Kidney (tissue), 13 donors: ENCODE measurements at regions not wholly inside any gene's neighbourhood (a gene's known extent, or its start where the extent isn't known, plus 50 kb on each side); places are given as distances from the start of the nearest gene placed in this dataset.

Experiments
- DNase-seq, 5 donors: peaks; one replicate each; pipeline ENCODE4 v3.0.0-alpha.2; 2013 to 2020
- FAIRE-seq: peaks from 2 replicates; lab custom pipeline; 2012; peaks lifted over from hg19 to GRCh38; lab: Jason Lieb, UNC
- H3K27ac ChIP-seq, 2 donors: one replicate each; pipeline ENCODE4 v1.7.0; 2013; ENCODE audit warnings: low read depth in 2 of 2, low read length in 2 of 2, inconsistent platforms in 1 of 2
- H3K27me3 ChIP-seq: one replicate; pipeline ENCODE4 v1.7.1; 2013; ENCODE audit warnings: low read length, inconsistent platforms; ENCODE audit not compliant: control insufficient read depth, insufficient read depth
- H3K36me3 ChIP-seq, 3 donors: one replicate each; pipeline versions ENCODE4 v1.7.0 to v1.7.1; 2013; ENCODE audit warnings: low read length in 3 of 3, control low read depth in 1 of 3, inconsistent platforms in 1 of 3; ENCODE audit not compliant: insufficient read depth in 3 of 3, control insufficient read depth in 2 of 3
- H3K4me1 ChIP-seq, 3 donors: one replicate each; pipeline versions ENCODE4 v1.7.0 to v1.7.1; 2013; ENCODE audit warnings: low read length in 3 of 3, inconsistent platforms in 1 of 3, low read depth in 1 of 3; ENCODE audit not compliant: control insufficient read depth in 2 of 3, insufficient read depth in 2 of 3
- H3K4me3 ChIP-seq, 3 donors: one replicate each; pipeline versions ENCODE4 v1.7.0 to v1.8.1; 2013; ENCODE audit warnings: low read length in 3 of 3, control low read depth in 1 of 3, inconsistent platforms in 1 of 3
- H3K9ac ChIP-seq, 3 donors: one replicate each; pipeline versions ENCODE4 v1.7.0 to v1.7.1; 2013; ENCODE audit warnings: low read length in 3 of 3, control low read depth in 1 of 3, inconsistent platforms in 1 of 3
- H3K9me3 ChIP-seq, 3 donors: one replicate each; pipeline versions ENCODE4 v1.7.0 to v1.7.1; 2013; ENCODE audit warnings: low read length in 3 of 3, control low read depth in 1 of 3, inconsistent platforms in 1 of 3; ENCODE audit not compliant: control insufficient read depth in 2 of 3, insufficient read depth in 1 of 3
- intact Hi-C: fragments of 100-400 bp; cut with DNase I; formaldehyde crosslinking; loops from one replicate; pipeline ENCODE4 v1.11.1; 2022
- TF ChIP-seq, protein P1 (sequence below): IDR thresholded peaks from 3 replicates; pipeline ENCODE4 v1.5.1; 2012; ENCODE audit warnings: mild to moderate bottlenecking, moderate library complexity, borderline replicate concordance; ENCODE audit not compliant: insufficient read depth; ENCODE audit errors: extremely low read depth
- donor health status: control.
- donor health status: control.
- donor health status: control.
- donor health status: control.
- donor health status: control.
- donor health status: DM: yes; HTN: yes; CAD: no.
- donor health status: Normal renal cell carcinoma (clear cell type).

DNA sequence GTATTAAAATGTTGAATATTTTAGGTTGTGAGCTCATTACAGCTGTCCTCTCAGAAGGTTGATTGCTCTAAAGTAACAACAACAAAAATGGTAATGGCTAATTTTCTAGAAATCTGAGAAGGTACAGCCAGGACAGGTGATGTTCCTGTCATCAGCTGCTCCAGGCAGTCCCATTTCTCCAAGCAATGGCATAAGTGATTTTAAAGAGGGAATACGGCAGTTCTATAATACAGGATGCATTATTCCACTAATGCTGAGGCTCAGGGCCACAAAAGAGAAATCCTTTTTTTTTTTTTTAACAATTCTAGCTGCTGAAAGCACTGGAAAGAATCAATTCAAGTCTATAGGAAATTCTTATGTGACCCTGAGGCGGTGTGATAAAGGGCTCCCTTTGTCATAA lies 199.9 kb downstream of the PMAIP1 start:
- DNase-seq (no peak), FAIRE-seq (no peak)
- no peak overlapping the region for H3K9ac ChIP-seq
- H3K4me3 ChIP-seq, result no peak overlapping the region
- no peaks in the 10 kb centered on the region for H3K4me1 ChIP-seq
- no peak overlapping the region for H3K27ac ChIP-seq
- intact Hi-C loops, result no loop called here
- no peaks in the 10 kb centered on the region for H3K27me3 ChIP-seq
- no peaks in the 10 kb centered on the region for H3K9me3 ChIP-seq
- H3K36me3 ChIP-seq, result no peaks in the 10 kb centered on the region
- TF ChIP-seq, protein P1, sequence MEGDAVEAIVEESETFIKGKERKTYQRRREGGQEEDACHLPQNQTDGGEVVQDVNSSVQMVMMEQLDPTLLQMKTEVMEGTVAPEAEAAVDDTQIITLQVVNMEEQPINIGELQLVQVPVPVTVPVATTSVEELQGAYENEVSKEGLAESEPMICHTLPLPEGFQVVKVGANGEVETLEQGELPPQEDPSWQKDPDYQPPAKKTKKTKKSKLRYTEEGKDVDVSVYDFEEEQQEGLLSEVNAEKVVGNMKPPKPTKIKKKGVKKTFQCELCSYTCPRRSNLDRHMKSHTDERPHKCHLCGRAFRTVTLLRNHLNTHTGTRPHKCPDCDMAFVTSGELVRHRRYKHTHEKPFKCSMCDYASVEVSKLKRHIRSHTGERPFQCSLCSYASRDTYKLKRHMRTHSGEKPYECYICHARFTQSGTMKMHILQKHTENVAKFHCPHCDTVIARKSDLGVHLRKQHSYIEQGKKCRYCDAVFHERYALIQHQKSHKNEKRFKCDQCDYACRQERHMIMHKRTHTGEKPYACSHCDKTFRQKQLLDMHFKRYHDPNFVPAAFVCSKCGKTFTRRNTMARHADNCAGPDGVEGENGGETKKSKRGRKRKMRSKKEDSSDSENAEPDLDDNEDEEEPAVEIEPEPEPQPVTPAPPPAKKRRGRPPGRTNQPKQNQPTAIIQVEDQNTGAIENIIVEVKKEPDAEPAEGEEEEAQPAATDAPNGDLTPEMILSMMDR, result no peak

DNA sequence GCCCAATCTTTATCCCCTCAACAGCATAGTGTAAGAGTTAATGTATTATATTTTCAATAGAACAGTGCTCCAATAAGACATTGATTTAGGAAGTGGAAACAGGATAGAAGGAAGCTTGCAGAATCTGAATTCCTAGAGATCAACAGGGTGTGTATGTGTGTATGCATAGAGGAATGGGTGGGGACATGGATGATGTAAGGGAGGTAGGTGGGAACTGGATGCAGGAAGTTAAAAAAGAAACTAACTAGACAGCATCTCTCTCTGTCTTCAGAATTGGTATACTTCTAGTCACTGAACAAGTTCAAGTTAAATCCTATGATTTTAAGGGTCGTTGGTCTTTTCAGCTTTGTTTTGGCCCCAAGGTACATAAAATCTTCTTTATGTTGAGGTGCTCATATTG lies 196.6 kb downstream of the PMAIP1 start:
- intact Hi-C loops, result no loop called here
- H3K4me1 ChIP-seq, result no peaks in the 10 kb centered on the region
- FAIRE-seq, result no peak
- peaks cover 0 to 5% (median 3%) of the 10 kb centered on the region in 3 donors for H3K9me3 ChIP-seq
- TF ChIP-seq, protein P1, result no peak
- H3K27me3 ChIP-seq, result no peaks in the 10 kb centered on the region
- no peaks in the 10 kb centered on the region for H3K36me3 ChIP-seq
- no peak for DNase-seq
- H3K4me3 ChIP-seq, result no peak overlapping the region
- no peak overlapping the region for H3K27ac ChIP-seq
- no peak overlapping the region for H3K9ac ChIP-seq

DNA sequence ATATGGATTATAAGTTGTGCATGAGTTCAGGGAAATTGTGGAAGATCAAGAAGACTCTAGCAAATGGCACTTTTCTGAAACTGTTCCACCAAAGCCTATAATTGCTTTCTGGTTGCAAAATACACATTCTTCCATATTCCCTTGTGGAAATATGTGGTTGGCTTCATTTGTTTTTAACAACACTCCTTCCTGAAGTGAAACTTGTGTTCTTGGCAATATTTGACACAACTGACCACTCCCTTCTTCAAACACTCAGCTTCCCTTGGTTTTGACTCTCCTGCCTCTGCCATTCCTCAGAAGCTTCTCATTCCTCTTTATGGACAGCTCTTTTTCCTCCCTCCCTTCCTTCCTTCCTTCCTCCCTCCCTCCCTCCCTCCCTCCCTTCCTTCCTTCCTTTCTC lies 192.3 kb downstream of the PMAIP1 start:
- H3K4me1 ChIP-seq, result no peaks in the 10 kb centered on the region
- no peak overlapping the region for H3K27ac ChIP-seq
- no peak for FAIRE-seq
- DNase-seq, result no peak
- no peak overlapping the region for H3K4me3 ChIP-seq
- H3K9ac ChIP-seq, result no peak overlapping the region
- peaks cover 0 to 5% (median 3%) of the 10 kb centered on the region in 3 donors for H3K9me3 ChIP-seq
- no peaks in the 10 kb centered on the region for H3K36me3 ChIP-seq
- TF ChIP-seq, protein P1, result no peak
- intact Hi-C loops, result no loop called here
- H3K27me3 ChIP-seq, result no peaks in the 10 kb centered on the region

DNA sequence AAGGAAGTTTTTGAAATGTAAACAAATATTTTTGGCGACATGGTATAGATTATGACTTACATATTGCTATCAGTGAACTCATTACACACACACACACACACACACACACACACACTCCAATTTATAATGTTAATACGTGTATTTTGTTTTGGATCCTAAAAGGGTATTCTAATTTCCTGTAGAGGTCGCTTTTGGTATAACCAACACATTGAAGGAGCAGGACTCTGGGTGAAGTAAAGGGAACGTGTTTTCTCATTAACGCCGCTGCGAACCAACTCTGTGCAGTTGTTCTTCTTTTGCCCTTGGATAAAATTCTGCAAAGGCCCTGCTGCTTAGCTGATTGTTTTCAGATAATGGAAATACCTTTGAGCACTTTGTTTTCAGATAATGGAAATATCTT lies 190.4 kb downstream of the PMAIP1 start:
- H3K4me3 ChIP-seq, result no peak overlapping the region
- no peak for FAIRE-seq
- DNase-seq, result peak in 2 of 5 donors; percentile 15 to 51
- H3K4me1 ChIP-seq, result no peaks in the 10 kb centered on the region
- H3K27me3 ChIP-seq, result no peaks in the 10 kb centered on the region
- H3K9ac ChIP-seq, result no peak overlapping the region
- TF ChIP-seq, protein P1, result no peak
- no peaks in the 10 kb centered on the region for H3K36me3 ChIP-seq
- peaks cover 0 to 5% (median 3%) of the 10 kb centered on the region in 3 donors for H3K9me3 ChIP-seq
- no peak overlapping the region for H3K27ac ChIP-seq
- intact Hi-C loops, result no loop called here
